RKO (cell line): ENCODE measurements at regions not wholly inside any gene's neighbourhood (a gene's known extent, or its start where the extent isn't known, plus 50 kb on each side); places are given as distances from the start of the nearest gene placed in this dataset.
A peak's percentile ranks its signal among the peaks of the same experiment; 100 is the strongest.

Experiments
- DNase-seq: peaks from one replicate; pipeline ENCODE4 v3.0.0-alpha.2; 2016; ENCODE audit warnings: low spot score

DNA sequence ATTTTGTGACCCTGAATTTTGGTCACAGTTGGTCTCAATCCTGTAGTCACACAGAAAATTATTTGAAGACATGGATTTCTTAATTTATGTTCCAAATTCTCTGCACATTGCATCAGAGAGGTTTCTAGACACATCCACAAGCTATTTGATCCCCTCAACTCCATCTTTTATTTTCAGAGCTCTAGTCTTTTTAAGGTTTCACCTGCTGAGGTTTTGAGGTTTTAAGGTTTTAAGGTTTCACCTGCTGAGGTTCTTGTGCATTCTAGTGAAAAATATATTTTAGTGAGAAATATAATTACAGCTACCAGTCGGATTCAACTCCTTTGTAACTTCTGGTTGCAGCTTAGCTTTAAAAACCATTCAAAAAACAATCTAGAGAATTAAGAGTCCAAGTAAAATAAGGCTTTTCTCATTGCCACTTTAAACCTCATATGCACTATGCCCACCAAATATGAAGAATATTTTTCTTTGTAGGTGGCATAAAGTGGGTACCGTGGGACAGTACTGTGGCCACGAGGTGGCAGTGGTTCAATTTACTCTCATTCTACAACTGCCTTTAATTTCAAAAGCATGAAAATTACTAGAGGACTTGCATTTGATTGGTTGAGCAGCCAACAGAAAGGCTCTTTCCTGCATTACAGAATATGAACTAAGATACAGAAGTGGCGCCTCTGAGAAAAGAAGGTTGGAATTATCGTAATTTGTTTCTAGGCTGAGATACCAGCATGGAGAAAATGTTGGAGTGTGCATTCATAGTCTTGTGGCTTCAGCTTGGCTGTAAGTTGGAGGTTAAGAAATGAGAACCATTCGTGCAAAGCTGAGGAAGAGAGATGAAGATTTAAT is 366.5 kb upstream of the OR4E1 start:
- DNase-seq, result peak; percentile 32

DNA sequence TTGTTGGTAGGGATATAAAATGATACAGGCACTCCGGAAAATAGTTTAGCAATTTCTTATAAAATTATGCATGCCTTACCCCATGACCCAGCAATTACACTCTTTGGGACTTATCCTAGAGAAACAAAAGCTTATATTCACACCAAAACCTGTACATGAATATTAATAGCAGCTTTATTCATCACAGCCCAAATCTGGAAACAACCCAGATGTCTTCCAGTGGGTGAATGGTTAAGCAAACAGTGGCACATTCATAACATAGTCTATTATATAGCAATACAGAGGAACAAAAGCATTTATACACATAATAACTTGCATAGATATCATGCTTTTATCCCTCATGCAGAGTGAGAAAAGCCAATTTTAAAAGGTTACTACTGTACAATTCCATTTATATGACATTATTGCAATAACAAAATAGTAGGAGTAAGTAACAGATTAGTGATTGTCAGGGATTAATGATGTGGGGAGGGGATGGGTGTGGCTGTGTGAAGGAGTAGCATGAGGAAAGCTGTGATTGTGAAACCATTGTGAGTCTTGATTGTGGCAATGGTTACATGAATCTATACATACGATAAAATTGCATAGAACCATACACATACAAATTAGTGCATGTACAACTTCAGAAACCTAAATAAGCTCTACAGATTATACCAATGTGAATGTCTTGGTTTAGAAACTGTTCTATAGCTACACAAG is 363.1 kb upstream of the OR4E1 start:
- no peak for DNase-seq

- no peak for DNase-seq
These were observed 352.9 kb upstream of the OR4E1 start for GRCh38 chr14:22026527-22026926.

DNA sequence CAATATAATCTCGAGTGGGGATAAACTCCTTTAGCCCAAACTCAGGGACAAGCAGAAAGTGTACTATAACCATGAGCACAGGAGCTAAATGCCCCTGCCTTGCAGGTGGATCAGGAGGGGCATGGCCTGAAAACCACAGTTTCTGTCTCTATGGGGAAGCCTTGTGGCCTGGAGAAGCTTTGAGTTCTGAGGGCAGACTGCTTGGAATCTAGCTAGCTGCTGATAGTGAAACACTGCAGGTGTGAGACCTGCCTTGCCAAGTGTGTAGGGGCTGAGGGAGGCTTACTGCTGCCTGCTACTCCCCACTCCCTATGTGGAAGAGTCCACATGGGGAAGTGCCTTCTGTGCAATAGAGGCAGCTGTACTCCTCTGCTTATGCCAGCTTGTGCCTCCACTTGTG is 352.3 kb upstream of the OR4E1 start:
- no peak for DNase-seq

DNA sequence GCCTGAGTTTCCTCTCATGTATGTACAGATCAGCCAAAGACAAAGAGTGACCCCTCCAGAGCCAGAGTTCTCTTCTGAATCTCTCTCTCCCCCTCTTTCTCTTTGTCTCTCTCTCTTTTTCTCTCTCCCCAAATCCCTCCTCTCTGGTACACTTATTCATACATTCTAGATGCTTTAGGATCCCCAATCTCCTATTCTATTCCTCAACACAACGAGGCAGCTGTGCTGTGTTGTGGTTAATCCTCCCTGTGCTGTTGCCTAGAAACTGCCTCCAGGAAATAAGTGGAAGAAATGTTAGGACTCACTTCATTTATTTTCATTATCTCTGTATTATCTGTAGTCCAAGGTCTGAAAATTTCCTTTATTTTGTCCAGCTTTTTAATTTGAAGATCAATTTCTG is 350.5 kb upstream of the OR4E1 start:
- DNase-seq, result no peak

- DNase-seq, result no peak
These were observed 345.3 kb upstream of the OR4E1 start for GRCh38 chr14:22018890-22019289.

- no peak for DNase-seq
These were observed 338.8 kb upstream of the OR4E1 start for GRCh38 chr14:22012452-22012851.

GRCh38 chr14:22011253-22011642 is 337.6 kb upstream of the OR4E1 start:
- no peak for DNase-seq

DNA sequence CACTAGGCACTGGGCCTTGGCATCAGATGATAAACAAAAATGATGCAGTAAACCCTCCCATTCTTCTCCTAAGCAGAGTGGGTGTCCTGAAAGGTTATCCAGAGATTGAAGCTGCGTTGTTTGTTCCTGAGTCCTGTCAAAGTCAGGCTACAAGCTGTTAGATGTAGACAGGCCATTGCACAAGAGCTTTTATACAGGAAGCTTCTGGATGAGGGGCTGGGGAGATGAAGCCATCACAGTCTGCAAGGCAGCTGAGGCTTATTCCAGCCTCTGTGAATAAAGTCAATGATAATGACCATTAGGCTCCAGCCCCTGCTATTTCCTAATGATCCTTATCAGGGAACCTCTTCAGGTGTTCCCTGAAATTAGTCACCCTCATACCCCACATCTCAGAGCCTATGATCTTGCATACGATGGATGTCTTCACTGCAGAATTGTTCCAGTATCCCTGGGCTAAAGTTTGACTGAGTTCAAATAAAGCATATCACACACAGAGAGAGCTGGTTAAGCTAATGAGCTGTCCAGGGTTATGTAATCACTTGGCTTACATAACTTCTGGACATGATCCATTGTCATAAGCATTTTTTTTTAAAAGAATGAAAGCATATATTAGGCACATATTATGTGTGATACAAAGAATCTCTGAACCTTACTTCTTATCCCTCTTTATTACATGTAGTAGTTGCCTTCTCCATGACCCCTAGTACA is 337.1 kb upstream of the OR4E1 start:
- DNase-seq, result no peak

DNA sequence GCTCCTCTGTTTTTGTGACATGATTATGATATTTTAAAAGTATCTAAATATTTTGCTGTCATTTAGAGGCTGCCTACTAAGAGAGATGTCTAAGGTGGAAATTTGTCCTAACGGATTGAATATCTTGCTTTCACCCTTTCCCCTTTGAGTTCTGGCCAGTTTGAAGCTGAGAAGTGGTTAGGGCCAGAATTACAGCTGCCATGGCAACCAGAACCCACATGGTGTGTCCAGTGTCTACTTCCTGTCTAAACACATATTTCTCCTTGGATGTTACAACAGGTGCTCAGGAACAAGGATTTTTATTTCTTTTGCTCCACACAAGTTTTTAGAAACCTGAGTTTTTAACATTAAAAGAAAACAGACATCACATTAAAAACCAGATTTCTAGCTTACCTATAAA is 335.1 kb upstream of the OR4E1 start:
- no peak for DNase-seq

- no peak for DNase-seq
These were observed 334.3 kb upstream of the OR4E1 start for GRCh38 chr14:22007784-22008412.

GRCh38 chr14:22007363-22007762 is 333.7 kb upstream of the OR4E1 start:
- no peak for DNase-seq

DNA sequence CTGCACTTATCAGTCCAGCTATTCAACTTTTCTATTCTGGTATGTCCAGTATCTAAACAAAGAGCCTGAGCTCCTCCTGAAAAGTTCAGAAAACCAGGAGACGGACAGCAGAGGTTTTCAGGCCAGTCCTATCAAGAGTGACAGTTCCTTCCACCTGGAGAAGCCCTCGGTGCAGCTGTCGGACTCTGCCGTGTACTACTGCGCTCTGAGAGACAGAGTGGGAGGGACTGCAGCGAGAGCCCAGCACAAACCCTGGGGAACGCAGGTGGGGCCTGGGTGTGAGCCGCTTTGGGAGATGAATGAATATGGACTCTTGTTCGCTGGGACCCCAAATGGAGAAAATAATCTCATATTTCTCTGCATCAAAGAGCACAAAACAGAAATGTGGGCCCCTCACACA is 329.8 kb upstream of the OR4E1 start:
- DNase-seq, result no peak

DNA sequence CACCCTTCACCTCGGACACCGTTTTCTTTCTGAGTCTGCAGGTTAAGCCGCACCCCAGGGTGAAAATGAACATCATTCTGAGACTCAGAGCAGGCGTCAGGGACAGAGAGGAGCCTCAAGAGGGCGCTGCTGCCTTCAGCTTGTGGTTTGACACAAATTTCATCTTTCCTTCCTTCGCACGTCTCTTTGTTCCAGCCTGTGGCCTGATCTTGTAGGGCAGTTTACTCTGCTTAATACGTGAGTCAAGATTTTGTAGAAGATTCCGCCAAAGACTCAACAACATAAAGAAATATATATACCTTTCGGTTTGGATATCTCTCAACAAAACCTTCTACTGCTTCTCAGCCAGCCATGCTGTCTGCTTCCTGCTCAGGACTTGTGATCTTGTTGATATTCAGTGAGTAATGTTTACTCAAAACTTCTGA is 329.3 kb upstream of the OR4E1 start:
- peak; percentile 9 for DNase-seq

- peak; percentile 20 for DNase-seq
These were observed 325.8 kb upstream of the OR4E1 start for GRCh38 chr14:21999402-21999801.

GRCh38 chr14:21997300-21997699 is 323.7 kb upstream of the OR4E1 start:
- DNase-seq, result peak; percentile 70

DNA sequence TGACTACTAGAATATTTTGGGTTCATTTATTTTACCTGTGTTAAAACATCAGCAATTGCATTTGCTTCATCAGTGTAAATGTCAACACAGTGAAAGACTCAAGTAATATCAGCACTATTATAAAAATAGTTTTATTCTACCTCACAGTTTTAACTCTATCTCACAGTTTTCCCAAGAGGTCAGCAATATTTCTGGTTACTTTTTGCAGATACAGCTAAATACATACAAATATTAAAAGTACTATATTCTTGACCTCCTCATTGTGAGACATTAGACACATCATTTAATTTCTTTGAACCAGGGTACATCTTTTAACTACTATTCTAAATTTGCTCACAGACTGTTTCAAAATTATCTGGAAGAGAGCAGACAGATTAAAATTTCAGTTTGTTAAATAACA is 321.7 kb upstream of the OR4E1 start:
- no peak for DNase-seq

DNA sequence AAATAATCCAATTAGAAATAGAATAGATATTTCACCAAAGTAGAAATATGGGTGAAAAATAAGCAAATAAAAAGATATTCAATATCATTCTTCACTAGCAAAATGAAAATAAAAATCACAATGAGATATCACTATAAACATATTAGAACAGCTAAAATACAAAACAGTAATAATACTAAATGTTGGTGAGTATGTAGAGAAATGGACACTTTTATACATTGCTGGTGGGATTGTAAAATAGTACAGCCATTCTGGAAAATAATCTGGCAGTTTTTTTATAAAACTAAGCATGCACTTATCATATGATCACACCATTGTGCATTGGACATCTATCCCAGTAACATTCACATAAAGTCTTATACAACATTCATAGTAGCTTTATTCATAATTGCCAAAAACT is 320.2 kb upstream of the OR4E1 start:
- no peak for DNase-seq

GRCh38 chr14:21993070-21993469 is 319.5 kb upstream of the OR4E1 start:
- DNase-seq, result no peak

- no peak for DNase-seq
These were observed 317.5 kb upstream of the OR4E1 start for GRCh38 chr14:21991130-21991529.

DNA sequence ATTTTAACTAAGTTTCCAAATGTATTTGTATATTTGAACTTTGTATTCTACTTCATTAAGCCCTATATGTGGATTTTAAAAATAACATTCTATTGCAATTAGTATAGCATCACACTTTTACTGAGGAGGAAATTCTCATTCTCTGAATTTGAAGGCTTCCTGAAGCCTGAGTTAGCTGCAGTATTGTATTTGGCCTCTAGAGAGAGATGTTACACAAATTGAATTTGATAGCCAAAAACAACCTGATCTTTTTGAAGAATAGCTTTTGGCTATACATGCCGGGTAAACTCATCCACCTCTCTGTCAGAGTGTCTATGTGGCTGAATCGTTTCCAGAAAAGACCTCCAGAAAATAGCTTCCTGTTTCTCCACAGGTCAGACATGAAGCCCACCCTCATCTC is 316.5 kb upstream of the OR4E1 start:
- peak; percentile 35 for DNase-seq

GRCh38 chr14:21989090-21989489 is 315.5 kb upstream of the OR4E1 start:
- no peak for DNase-seq

DNA sequence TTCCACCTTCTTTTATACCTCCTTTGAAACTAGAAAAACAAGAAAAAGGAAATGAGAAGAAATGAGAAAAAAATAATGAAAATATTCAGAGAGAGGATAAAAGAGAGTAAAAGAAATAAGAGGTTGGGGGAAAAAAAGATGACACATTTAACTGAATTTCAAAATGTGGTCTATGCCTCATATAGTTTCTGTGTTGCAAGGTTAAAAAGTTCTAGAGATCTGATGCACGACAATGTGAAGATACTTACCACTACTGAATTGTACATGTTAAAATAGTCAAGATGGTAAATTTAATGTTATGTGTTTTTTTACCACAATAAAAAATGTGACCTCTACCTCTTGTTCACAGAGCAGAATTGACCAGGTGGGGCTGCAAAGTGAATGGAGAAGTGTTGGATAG is 314.8 kb upstream of the OR4E1 start:
- no peak for DNase-seq
